SK-N-MC (cell line): ENCODE measurements at regions not wholly inside any gene's neighbourhood (a gene's known extent, or its start where the extent isn't known, plus 50 kb on each side); places are given as distances from the start of the nearest gene placed in this dataset.
"Not testable (repeated sequence)": the region's sequence is repeated elsewhere in the genome, so short reads cannot be mapped to it uniquely, and the experiment has no call there.

Source experiments
- DNase-seq: peaks from one replicate; pipeline ENCODE4 v3.0.0-alpha.2; 2011; ENCODE audit warnings: low read depth, low spot score
- H3K27ac ChIP-seq: fragments of 200-600 bp; sonication (generic); 2 replicates; pipeline ENCODE4 v1.5.1; 2016; ENCODE audit warnings: mixed run types
- H3K36me3 ChIP-seq: fragments of 200-600 bp; sonication (generic); 2 replicates; pipeline ENCODE4 v1.6.1; 2017; ENCODE audit warnings: antibody characterized with exemption, low read length, mixed read lengths; ENCODE audit not compliant: insufficient read depth
- H3K4me3 ChIP-seq: fragments of 200-600 bp; sonication (generic); 2 replicates; pipeline ENCODE4 v1.5.1; 2016
- H3K9ac ChIP-seq: fragments of 200-600 bp; sonication (generic); 2 replicates; pipeline ENCODE4 v1.8.0; 2017; ENCODE audit warnings: mixed run types, mixed read lengths; ENCODE audit not compliant: insufficient read length
- H3K9me3 ChIP-seq: fragments of 200-600 bp; sonication (generic); 2 replicates; pipeline ENCODE4 v1.6.1; 2017; ENCODE audit warnings: low read depth, mild to moderate bottlenecking, antibody characterized with exemption, low read length, moderate library complexity, mixed read lengths
- EZH2 ChIP-seq: fragments of 200-600 bp; sonication (generic); IDR thresholded peaks from one replicate; pipeline ENCODE4 v1.6.1; 2017; ENCODE audit warnings: antibody characterized with exemption
- FOXP2 ChIP-seq: optimal IDR thresholded peaks from 2 replicates; pipeline ENCODE3; 2011; ENCODE audit warnings: mild to moderate bottlenecking, moderate library complexity; ENCODE audit not compliant: insufficient read depth; ENCODE audit errors: extremely low read length, control extremely low read depth
- POLR2AphosphoS5 ChIP-seq: IDR thresholded peaks from 2 replicates; pipeline ENCODE4 v1.6.1; 2012; ENCODE audit warnings: mild to moderate bottlenecking, low read depth, low read length, borderline replicate concordance

- no peak overlapping the region for H3K9ac ChIP-seq
- no peak overlapping the region for H3K4me3 ChIP-seq
- no peak for DNase-seq
- no peaks in the 10 kb centered on the region for H3K9me3 ChIP-seq
- H3K36me3 ChIP-seq: no peaks in the 10 kb centered on the region
- TF ChIP-seq FOXP2 (no peak), POLR2AphosphoS5 (no peak), EZH2 (no peak)
- no peak overlapping the region for H3K27ac ChIP-seq
These were observed 704.7 kb upstream of the TMEFF2 start for GRCh38 chr2:192899466-192899865.

- H3K9ac ChIP-seq, H3K4me3 ChIP-seq, H3K9me3 ChIP-seq, DNase-seq, H3K27ac ChIP-seq, H3K36me3 ChIP-seq: not testable (repeated sequence)
These were observed 699.2 kb upstream of the TMEFF2 start for GRCh38 chr2:192893976-192894375.

DNA sequence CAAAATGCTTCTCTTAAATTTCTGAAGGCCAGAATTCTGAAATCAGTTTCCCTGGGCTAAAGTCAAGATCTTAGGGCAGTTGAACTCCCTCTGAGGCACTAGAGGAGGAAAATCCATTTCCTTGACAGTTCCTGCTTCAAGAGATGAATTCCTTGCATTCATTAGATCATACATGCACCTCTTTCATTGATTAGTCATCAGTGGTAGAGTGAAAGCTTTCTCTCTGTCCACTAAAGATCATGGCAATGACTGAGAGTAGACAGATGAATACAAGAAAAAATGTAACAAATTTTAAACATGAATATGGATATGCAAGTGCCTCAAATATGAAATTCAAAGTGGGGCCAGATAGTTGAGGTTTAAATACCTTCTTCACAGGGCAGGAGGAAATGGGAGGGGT, 693.4 kb upstream of the TMEFF2 start:
- Histone ChIP-seq H3K4me3 (no peak overlapping the region), H3K27ac (no peak overlapping the region), H3K9ac (no peak overlapping the region), H3K36me3 (no peaks in the 10 kb centered on the region), H3K9me3 (no peaks in the 10 kb centered on the region)
- TF ChIP-seq EZH2 (no peak), POLR2AphosphoS5 (no peak), FOXP2 (no peak)
- no peak for DNase-seq

- H3K36me3 ChIP-seq: no peaks in the 10 kb centered on the region
- DNase-seq: no peak
- no peak overlapping the region for H3K4me3 ChIP-seq
- H3K9ac ChIP-seq: no peak overlapping the region
- no peak overlapping the region for H3K27ac ChIP-seq
- no peaks in the 10 kb centered on the region for H3K9me3 ChIP-seq
- no peak for TF ChIP-seq FOXP2
- no peak for TF ChIP-seq EZH2
- no peak for TF ChIP-seq POLR2AphosphoS5
These were observed 692.6 kb upstream of the TMEFF2 start for GRCh38 chr2:192887337-192887736.

- Histone ChIP-seq H3K9me3 (no peaks in the 10 kb centered on the region), H3K36me3 (no peaks in the 10 kb centered on the region), H3K9ac (no peak overlapping the region), H3K27ac (no peak overlapping the region), H3K4me3 (no peak overlapping the region)
- no peak for TF ChIP-seq EZH2
- no peak for TF ChIP-seq FOXP2
- TF ChIP-seq POLR2AphosphoS5: no peak
- DNase-seq: no peak
These were observed 691.9 kb upstream of the TMEFF2 start for GRCh38 chr2:192886636-192887035.

DNA sequence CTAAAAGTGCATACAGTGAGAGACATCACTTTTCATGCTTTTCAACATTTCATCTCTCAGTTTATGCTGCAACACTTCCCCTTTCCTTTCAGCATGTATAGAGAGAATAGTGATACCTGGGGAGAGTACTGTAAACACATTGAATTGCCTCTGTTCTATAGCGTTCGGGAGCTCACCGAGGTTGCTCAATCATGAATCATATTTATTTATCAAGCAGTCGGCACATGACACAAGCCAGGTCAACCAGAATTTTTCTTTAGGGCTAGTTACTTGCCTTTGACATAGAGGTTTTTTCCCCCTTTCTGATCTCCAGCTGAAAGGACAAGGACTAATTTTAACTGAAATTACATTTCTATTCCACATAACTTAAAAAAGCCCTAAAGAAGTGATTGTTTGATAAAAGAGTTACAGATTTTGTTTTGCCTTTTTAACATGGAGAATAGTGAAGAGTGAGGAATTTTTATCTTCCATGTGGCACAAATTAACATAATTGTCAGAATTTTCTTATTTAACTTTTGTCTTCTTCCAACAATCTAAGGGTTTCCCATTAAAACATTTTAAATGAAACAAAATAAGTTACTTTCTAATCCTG, 690.9 kb upstream of the TMEFF2 start:
- H3K9ac ChIP-seq: peak overlapping the region; percentile 45
- 0 out of 2 replicates have a peak overlapping the region, but pooled peaks have one; percentile 2 for H3K4me3 ChIP-seq
- peak overlapping the region; percentile 26; the same call in 1 of the 2 replicates for H3K27ac ChIP-seq
- no peaks in the 10 kb centered on the region for H3K36me3 ChIP-seq
- no peaks in the 10 kb centered on the region for H3K9me3 ChIP-seq
- TF ChIP-seq POLR2AphosphoS5: no peak
- TF ChIP-seq FOXP2: no peak
- no peak for TF ChIP-seq EZH2
- no peak for DNase-seq

DNA sequence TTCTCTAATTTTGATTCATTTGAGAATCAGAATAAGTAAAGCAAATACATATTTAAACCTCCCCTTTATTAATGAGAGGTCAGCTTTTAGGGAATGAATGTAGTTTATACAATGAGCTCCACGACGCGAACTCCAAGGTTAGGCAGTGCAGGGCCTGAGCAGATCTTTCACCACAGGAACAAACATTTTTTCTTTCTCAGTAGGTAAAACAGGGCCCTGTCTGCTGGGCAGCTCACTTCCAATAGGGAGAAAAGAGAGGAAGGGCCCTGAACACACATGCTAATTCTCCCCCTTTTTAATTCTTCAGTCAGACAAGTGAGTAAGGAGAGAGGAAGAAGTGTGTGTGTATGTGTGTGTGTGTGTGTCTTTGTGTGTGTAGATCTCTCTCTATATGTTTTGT, 682.4 kb upstream of the TMEFF2 start:
- Histone ChIP-seq H3K36me3 (no peaks in the 10 kb centered on the region), H3K27ac (no peak overlapping the region), H3K4me3 (no peak overlapping the region), H3K9ac (no peak overlapping the region), H3K9me3 (no peaks in the 10 kb centered on the region)
- TF ChIP-seq EZH2 (no peak), FOXP2 (no peak), POLR2AphosphoS5 (no peak)
- no peak for DNase-seq

- TF ChIP-seq EZH2 (no peak), POLR2AphosphoS5 (no peak), FOXP2 (no peak)
These were observed 682.0 kb upstream of the TMEFF2 start for GRCh38 chr2:192876698-192877097.

GRCh38 chr2:192854706-192855105, 660.0 kb upstream of the TMEFF2 start:
- Histone ChIP-seq H3K27ac (no peak overlapping the region), H3K4me3 (no peak overlapping the region), H3K36me3 (no peaks in the 10 kb centered on the region), H3K9ac (no peak overlapping the region), H3K9me3 (no peaks in the 10 kb centered on the region)
- TF ChIP-seq POLR2AphosphoS5 (no peak), EZH2 (no peak), FOXP2 (no peak)
- no peak for DNase-seq

More at GRCh38 chr2:192876698-192877097, 682.0 kb upstream of the TMEFF2 start:
- no peaks in the 10 kb centered on the region for H3K9me3 ChIP-seq
- H3K36me3 ChIP-seq: no peaks in the 10 kb centered on the region
- no peak overlapping the region for H3K27ac ChIP-seq
- no peak overlapping the region for H3K9ac ChIP-seq
- DNase-seq: no peak
- H3K4me3 ChIP-seq: no peak overlapping the region

DNA sequence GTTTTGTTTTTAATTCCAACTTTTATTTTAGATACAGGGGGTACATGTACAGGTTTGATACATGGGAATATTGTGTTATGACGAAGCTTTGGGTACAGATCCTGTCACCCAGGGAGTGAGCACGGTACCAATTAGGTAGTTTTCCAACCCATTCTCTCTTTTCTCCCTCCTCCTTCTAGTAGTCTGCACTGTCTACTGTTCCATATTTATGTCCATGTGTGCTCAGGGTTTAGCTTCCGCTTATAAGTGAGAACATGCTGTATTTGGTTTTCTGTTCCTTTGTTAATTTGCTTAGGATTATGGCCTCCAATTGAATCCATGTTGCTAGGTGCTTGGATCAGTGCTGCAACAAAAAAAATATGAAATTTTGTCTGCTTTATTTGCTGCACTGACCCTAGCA, 659.3 kb upstream of the TMEFF2 start:
- no peaks in the 10 kb centered on the region for H3K36me3 ChIP-seq
- H3K27ac ChIP-seq: no peak overlapping the region
- TF ChIP-seq FOXP2 (no peak), EZH2 (no peak), POLR2AphosphoS5 (no peak)
- no peak for DNase-seq
- H3K9me3 ChIP-seq: no peaks in the 10 kb centered on the region
- H3K9ac ChIP-seq: no peak overlapping the region
- no peak overlapping the region for H3K4me3 ChIP-seq
